HEK293 (cell line): ENCODE measurements at regions not wholly inside any gene's neighbourhood (a gene's known extent, or its start where the extent isn't known, plus 50 kb on each side); places are given as distances from the start of the nearest gene placed in this dataset.

Source experiments
- CTCF ChIA-PET: fragments of 350-600 bp; formaldehyde crosslinking; extraction: SDS; loops from one replicate; lab custom pipeline; 2021; ENCODE audit warnings: antibody characterized with exemption; lab: Yijun Ruan, JAX
- POLR2A ChIA-PET: fragments of 300-600 bp; formaldehyde crosslinking; extraction: SDS; loops from one replicate; lab custom pipeline; 2020; ENCODE audit warnings: antibody characterized with exemption, inconsistent platforms; lab: Yijun Ruan, JAX
- H3K27ac ChIP-seq: fragments of 200-500 bp; sonication (Bioruptor generic); 2 replicates; pipeline ENCODE4 v1.5.1; 2014; ENCODE audit warnings: low read depth, low read length, control low read depth, inconsistent platforms; ENCODE audit errors: extremely low read depth
- H3K36me3 ChIP-seq, 2 experiments: fragments of 200-500 bp in 1 of 2; sonication (Bioruptor generic) in 1 of 2; 1 replicate in 1 of 2; 2 replicates in 1 of 2; pipeline ENCODE4 v1.5.1; 2014 to 2017; ENCODE audit warnings: inconsistent platforms in 2 of 2, low read length in 2 of 2; ENCODE audit not compliant: control insufficient read depth in 2 of 2, insufficient read depth in 1 of 2
- H3K4me1 ChIP-seq: fragments of 200-500 bp; sonication (Bioruptor generic); 2 replicates; pipeline ENCODE4 v1.5.1; 2014; ENCODE audit warnings: mild to moderate bottlenecking, low read length, inconsistent platforms; ENCODE audit not compliant: control insufficient read depth, insufficient read depth
- H3K4me3 ChIP-seq: 2 replicates; pipeline ENCODE4 v1.5.1; 2011; ENCODE audit warnings: low read depth, mild to moderate bottlenecking, control low read depth, low read length, moderate library complexity
- H3K9me3 ChIP-seq: fragments of 200-500 bp; sonication (Bioruptor generic); 2 replicates; pipeline ENCODE4 v1.5.1; 2014; ENCODE audit warnings: low read depth, low read length, inconsistent platforms; ENCODE audit not compliant: control insufficient read depth, insufficient read depth
- CTCF ChIP-seq: fragments of 450-650 bp; formaldehyde crosslinking; IDR thresholded peaks from 2 replicates; pipeline ENCODE4 v1.5.1; 2016; ENCODE audit warnings: missing biosample characterization, missing genetic modification characterization
- HOXC10 ChIP-seq: sonication (generic); formaldehyde crosslinking; IDR thresholded peaks from 2 replicates; pipeline ENCODE4 v1.8.1; 2023; ENCODE audit warnings: mild to moderate bottlenecking, missing genetic modification reagents
- INSM2 ChIP-seq: fragments of 450-650 bp; formaldehyde crosslinking; IDR thresholded peaks from 2 replicates; pipeline ENCODE4 v1.5.1; 2016; ENCODE audit warnings: missing biosample characterization, missing genetic modification characterization
- MEIS1 ChIP-seq: sonication (generic); formaldehyde crosslinking; IDR thresholded peaks from 2 replicates; pipeline ENCODE4 v1.8.1; 2022; ENCODE audit warnings: missing genetic modification reagents, mild to moderate bottlenecking, borderline replicate concordance
- PBX3 ChIP-seq: sonication (generic); formaldehyde crosslinking; IDR thresholded peaks from 2 replicates; pipeline ENCODE4 v1.8.1; 2022; ENCODE audit warnings: mild to moderate bottlenecking, moderate library complexity, missing genetic modification reagents
- SP7 ChIP-seq: fragments of 450-650 bp; formaldehyde crosslinking; IDR thresholded peaks from 2 replicates; pipeline ENCODE4 v1.5.1; 2016; ENCODE audit warnings: missing biosample characterization, missing genetic modification characterization
- ZBTB1 ChIP-seq: fragments of 450-650 bp; formaldehyde crosslinking; IDR thresholded peaks from 2 replicates; pipeline ENCODE4 v1.5.1; 2016; ENCODE audit warnings: missing biosample characterization, missing genetic modification characterization
- ZBTB26 ChIP-seq: fragments of 450-650 bp; formaldehyde crosslinking; optimal IDR thresholded peaks from 2 replicates; pipeline ENCODE3; 2016; ENCODE audit warnings: missing biosample characterization, mild to moderate bottlenecking, missing genetic modification characterization
- ZBTB48 ChIP-seq: fragments of 450-650 bp; formaldehyde crosslinking; IDR thresholded peaks from 2 replicates; pipeline ENCODE4 v1.5.1; 2016; ENCODE audit warnings: missing biosample characterization, missing genetic modification characterization
- ZFP37 ChIP-seq: fragments of 450-650 bp; formaldehyde crosslinking; IDR thresholded peaks from 2 replicates; pipeline ENCODE4 v1.5.1; 2016; ENCODE audit warnings: missing biosample characterization, missing genetic modification characterization
- ZFP69B ChIP-seq: fragments of 450-650 bp; formaldehyde crosslinking; IDR thresholded peaks from 2 replicates; pipeline ENCODE4 v1.5.1; 2016; ENCODE audit warnings: missing biosample characterization, missing genetic modification characterization
- ZNF10 ChIP-seq: fragments of 450-650 bp; formaldehyde crosslinking; IDR thresholded peaks from 2 replicates; pipeline ENCODE4 v1.5.1; 2017; ENCODE audit warnings: missing biosample characterization, missing genetic modification characterization
- ZNF2 ChIP-seq: fragments of 450-650 bp; formaldehyde crosslinking; IDR thresholded peaks from 2 replicates; pipeline ENCODE4 v1.5.1; 2016; ENCODE audit warnings: missing biosample characterization, missing genetic modification characterization
- ZNF202 ChIP-seq: fragments of 450-650 bp; formaldehyde crosslinking; IDR thresholded peaks from 2 replicates; pipeline ENCODE4 v1.5.1; 2016; ENCODE audit warnings: missing biosample characterization, missing genetic modification characterization, borderline replicate concordance
- ZNF274 ChIP-seq, 2 experiments: fragments of 200-500 bp in 1 of 2; fragments of 450-650 bp in 1 of 2; sonication (Bioruptor generic) in 1 of 2; formaldehyde crosslinking in 1 of 2; IDR thresholded peaks; 2 replicates each; pipeline versions ENCODE4 v1.5.1 to v1.6.1; 2014 to 2016; ENCODE audit warnings: borderline replicate concordance in 1 of 2, inconsistent platforms in 1 of 2, low read length in 1 of 2, missing biosample characterization in 1 of 2, missing genetic modification characterization in 1 of 2
- ZNF280C ChIP-seq: fragments of 450-650 bp; formaldehyde crosslinking; IDR thresholded peaks from 2 replicates; pipeline ENCODE4 v1.5.1; 2016; ENCODE audit warnings: missing biosample characterization, missing genetic modification characterization
- ZNF37A ChIP-seq: fragments of 450-650 bp; IDR thresholded peaks from 2 replicates; pipeline ENCODE4 v1.5.1; 2018; ENCODE audit warnings: missing biosample characterization, missing genetic modification characterization
- ZNF394 ChIP-seq: fragments of 450-650 bp; formaldehyde crosslinking; IDR thresholded peaks from 2 replicates; pipeline ENCODE4 v1.5.1; 2016; ENCODE audit warnings: missing biosample characterization, missing genetic modification characterization, mild to moderate bottlenecking, moderate library complexity, borderline replicate concordance
- ZNF426 ChIP-seq: fragments of 450-650 bp; formaldehyde crosslinking; IDR thresholded peaks from 2 replicates; pipeline ENCODE4 v1.5.1; 2017; ENCODE audit warnings: missing biosample characterization, missing genetic modification characterization, mild to moderate bottlenecking, inconsistent platforms, moderate library complexity
- ZNF473 ChIP-seq: fragments of 450-650 bp; formaldehyde crosslinking; IDR thresholded peaks from 2 replicates; pipeline ENCODE4 v1.5.1; 2017; ENCODE audit warnings: missing biosample characterization, missing genetic modification characterization
- ZNF510 ChIP-seq: fragments of 450-650 bp; formaldehyde crosslinking; IDR thresholded peaks from 2 replicates; pipeline ENCODE4 v1.5.1; 2018; ENCODE audit warnings: mild to moderate bottlenecking, missing genetic modification characterization, missing biosample characterization; ENCODE audit not compliant: insufficient replicate concordance
- ZNF621 ChIP-seq: fragments of 450-650 bp; formaldehyde crosslinking; IDR thresholded peaks from 2 replicates; pipeline ENCODE4 v1.5.1; 2017; ENCODE audit warnings: missing biosample characterization, missing genetic modification characterization
- ZNF658 ChIP-seq: fragments of 450-650 bp; formaldehyde crosslinking; IDR thresholded peaks from 2 replicates; pipeline ENCODE4; 2016; ENCODE audit warnings: missing biosample characterization, missing genetic modification characterization
- ZNF837 ChIP-seq: fragments of 450-650 bp; formaldehyde crosslinking; IDR thresholded peaks from 2 replicates; pipeline ENCODE4 v1.5.1; 2016; ENCODE audit warnings: missing biosample characterization, missing genetic modification characterization
- ZNF843 ChIP-seq: fragments of 450-650 bp; formaldehyde crosslinking; IDR thresholded peaks from 2 replicates; pipeline ENCODE4 v1.5.1; 2016; ENCODE audit warnings: missing biosample characterization, missing genetic modification characterization

- TF ChIP-seq ZNF280C (tag by site-specific recombination) (no peak), ZNF274 (IDR thresholded peaks at IDR 0.05; ENCODE audit: low read length) (no peak), ZNF274 (tag by site-specific recombination; IDR thresholded peaks at IDR 0.05; ENCODE audit: borderline replicate concordance) (no peak), SP7 (tag by site-specific recombination) (no peak), ZNF2 (tag by site-specific recombination) (no peak), ZBTB48 (tag by site-specific recombination) (no peak), ZNF510 (no peak)
These were observed 528.0 kb downstream of the STK39 start (continued) for GRCh38 chr2:167719410-167719809.

- H3K9me3 ChIP-seq, result no peaks in the 10 kb centered on the region
- no peak overlapping the region for H3K4me3 ChIP-seq
- H3K4me1 ChIP-seq, result no peaks in the 10 kb centered on the region
- H3K36me3 ChIP-seq, result no peaks in the 10 kb centered on the region
- H3K27ac ChIP-seq, result no peak overlapping the region
- ChIA-PET CTCF (no interaction called here), POLR2A (no interaction called here)
- TF ChIP-seq ZBTB26 (tag by site-specific recombination) (no peak), INSM2 (no peak), ZNF473 (tag by site-specific recombination) (no peak), ZNF837 (tag by site-specific recombination) (no peak), ZNF274 (IDR thresholded peaks at IDR 0.05; ENCODE audit: low read length) (no peak), ZNF274 (tag by site-specific recombination; IDR thresholded peaks at IDR 0.05; ENCODE audit: borderline replicate concordance) (no peak), ZNF202 (tag by site-specific recombination) (no peak), ZNF843 (tag by site-specific recombination) (no peak), CTCF (tag by site-specific recombination) (no peak), ZNF10 (no peak), ZFP37 (tag by site-specific recombination) (no peak), ZNF37A (tag by site-specific recombination) (no peak), ZBTB1 (no peak), ZNF621 (tag by site-specific recombination) (no peak), ZNF658 (no peak), ZNF394 (tag by site-specific recombination) (no peak), MEIS1 (CRISPR knock-in tag) (no peak), ZNF426 (tag by site-specific recombination) (no peak), HOXC10 (CRISPR knock-in tag) (no peak), PBX3 (CRISPR knock-in tag) (no peak), ZFP69B (tag by site-specific recombination) (no peak)
- TF ChIP-seq, all 188 proteins: peak for 0
These were observed 528.8 kb downstream of the STK39 start for GRCh38 chr2:167718560-167718959.
